Fibroblast of lung (primary cell): ENCODE measurements at regions not wholly inside any gene's neighbourhood (a gene's known extent, or its start where the extent isn't known, plus 50 kb on each side); places are given as distances from the start of the nearest gene placed in this dataset.

Experiments
- DNase-seq, 2 donors: peaks; one replicate each; pipeline versions ENCODE4 v3.0.0 to v3.0.0-alpha.2; 2010; ENCODE audit warnings: low read depth in 2 of 2
- H2AFZ ChIP-seq: 2 replicates; pipeline ENCODE4 v1.5.1; 2012; ENCODE audit warnings: low read length, control low read depth, inconsistent platforms
- H3K27ac ChIP-seq: 2 replicates; pipeline ENCODE4 v1.5.1; 2011; ENCODE audit warnings: low read length, control low read depth; ENCODE audit not compliant: insufficient read depth
- H3K27me3 ChIP-seq: 2 replicates; pipeline ENCODE4 v1.5.1; 2011; ENCODE audit warnings: mild to moderate bottlenecking, low read length; ENCODE audit not compliant: control insufficient read depth, insufficient read depth
- H3K36me3 ChIP-seq: 2 replicates; pipeline ENCODE4 v1.5.1; 2011; ENCODE audit warnings: low read length; ENCODE audit not compliant: control insufficient read depth, insufficient read depth
- H3K4me1 ChIP-seq: 2 replicates; pipeline ENCODE4 v1.5.1; 2011; ENCODE audit warnings: low read length; ENCODE audit not compliant: control insufficient read depth, insufficient read depth; ENCODE audit errors: extremely low read depth
- H3K4me2 ChIP-seq: 2 replicates; pipeline ENCODE4 v1.5.1; 2011; ENCODE audit warnings: low read length, control low read depth; ENCODE audit not compliant: insufficient read depth; ENCODE audit errors: extremely low read depth
- H3K4me3 ChIP-seq, 4 experiments: fragments of 200-600 bp in 1 of 4; sonication (generic) in 1 of 4; replicated peaks in 1 of 4; 2 replicates each; pipeline ENCODE4 v1.5.1; 2011 to 2016; ENCODE audit warnings: low read length in 4 of 4, low read depth in 3 of 4, mild to moderate bottlenecking in 3 of 4, control low read depth in 2 of 4, inconsistent platforms in 1 of 4, mixed read lengths in 1 of 4; ENCODE audit not compliant: insufficient read depth in 1 of 4; ENCODE audit errors: control extremely low read depth in 1 of 4
- H3K79me2 ChIP-seq: 2 replicates; pipeline ENCODE4 v1.5.1; 2012; ENCODE audit warnings: mild to moderate bottlenecking, low read length, inconsistent platforms; ENCODE audit not compliant: control insufficient read depth, insufficient read depth
- H3K9ac ChIP-seq: 2 replicates; pipeline ENCODE4 v1.5.1; 2011; ENCODE audit warnings: mild to moderate bottlenecking, low read length, control low read depth; ENCODE audit not compliant: insufficient read depth
- H3K9me3 ChIP-seq: 2 replicates; pipeline ENCODE4 v1.5.1; 2012; ENCODE audit warnings: low read depth, low read length; ENCODE audit not compliant: control insufficient read depth, insufficient read depth
- H4K20me1 ChIP-seq: 2 replicates; pipeline ENCODE4 v1.5.1; 2011; ENCODE audit warnings: low read length; ENCODE audit not compliant: control insufficient read depth, insufficient read depth; ENCODE audit errors: extremely low read depth
- CTCF ChIP-seq, 2 donors: IDR thresholded peaks in 1 of 2; conservative IDR thresholded peaks in 1 of 2; 1 replicate in 1 of 2; 2 replicates in 1 of 2; pipeline ENCODE4 v1.5.1; 2011 to 2012; ENCODE audit warnings: low read length in 2 of 2, control low read depth in 1 of 2, inconsistent platforms in 1 of 2, low read depth in 1 of 2, mild to moderate bottlenecking in 1 of 2
- EZH2 ChIP-seq: IDR thresholded peaks from 2 replicates; pipeline ENCODE4 v1.5.1; 2012; ENCODE audit warnings: low read length, control low read depth, mild to moderate bottlenecking; ENCODE audit errors: missing control alignments

GRCh38 chr4:54572152-54572542, 85.6 kb upstream of the KIT start:
- Histone ChIP-seq H2AFZ (no peak overlapping the region), H3K4me2 (no peak overlapping the region), H3K79me2 (no peaks in the 10 kb centered on the region), H3K9me3 (no peaks in the 10 kb centered on the region), H4K20me1 (no peaks in the 10 kb centered on the region), H3K9ac (no peak overlapping the region), H3K27ac (no peak overlapping the region), H3K36me3 (no peaks in the 10 kb centered on the region), H3K4me3 (no peak overlapping the region), H3K4me1 (peaks cover 4% of the 10 kb centered on the region), H3K27me3 (no peaks in the 10 kb centered on the region)
- no peak for DNase-seq
- TF ChIP-seq EZH2 (no peak), CTCF (conservative IDR thresholded peaks at IDR 0.05 in 1 of 2, IDR thresholded peaks at IDR 0.05 in 1 of 2; ENCODE audit: low read depth in 1 of 2, low read length in 2 of 2) (no peak)

- TF ChIP-seq CTCF (conservative IDR thresholded peaks at IDR 0.05 in 1 of 2, IDR thresholded peaks at IDR 0.05 in 1 of 2; ENCODE audit: low read depth in 1 of 2, low read length in 2 of 2) (no peak), EZH2 (no peak)
- no peaks in the 10 kb centered on the region for H3K27me3 ChIP-seq
- no peak overlapping the region for H3K4me2 ChIP-seq
- no peak for DNase-seq
- H4K20me1 ChIP-seq = no peaks in the 10 kb centered on the region
- H2AFZ ChIP-seq = no peak overlapping the region
- no peaks in the 10 kb centered on the region for H3K9me3 ChIP-seq
- H3K4me3 ChIP-seq = no peak overlapping the region
- H3K9ac ChIP-seq = no peak overlapping the region
- H3K27ac ChIP-seq = no peak overlapping the region
- H3K79me2 ChIP-seq = no peaks in the 10 kb centered on the region
- H3K4me1 ChIP-seq = no peaks in the 10 kb centered on the region
- no peaks in the 10 kb centered on the region for H3K36me3 ChIP-seq
Measured at GRCh38 chr4:54574500-54574899, 83.3 kb upstream of the KIT start.

- Histone ChIP-seq H3K4me3 (no peak overlapping the region), H3K9ac (no peak overlapping the region), H2AFZ (no peak overlapping the region), H3K79me2 (no peaks in the 10 kb centered on the region), H3K27me3 (no peaks in the 10 kb centered on the region), H3K36me3 (no peaks in the 10 kb centered on the region), H4K20me1 (no peaks in the 10 kb centered on the region), H3K4me2 (no peak overlapping the region), H3K9me3 (no peaks in the 10 kb centered on the region), H3K27ac (no peak overlapping the region), H3K4me1 (no peaks in the 10 kb centered on the region)
- TF ChIP-seq CTCF (conservative IDR thresholded peaks at IDR 0.05 in 1 of 2, IDR thresholded peaks at IDR 0.05 in 1 of 2; ENCODE audit: low read depth in 1 of 2, low read length in 2 of 2) (no peak), EZH2 (no peak)
- no peak for DNase-seq
Measured at GRCh38 chr4:54575919-54576318, 81.8 kb upstream of the KIT start.
